Iris pigment epithelial cell (primary cell): ENCODE measurements at regions not wholly inside any gene's neighbourhood (a gene's known extent, or its start where the extent isn't known, plus 50 kb on each side); places are given as distances from the start of the nearest gene placed in this dataset.

Source experiments
- DNase-seq: peaks from one replicate; pipeline ENCODE4 v3.0.0-alpha.2; 2011; ENCODE audit warnings: low read depth

DNA sequence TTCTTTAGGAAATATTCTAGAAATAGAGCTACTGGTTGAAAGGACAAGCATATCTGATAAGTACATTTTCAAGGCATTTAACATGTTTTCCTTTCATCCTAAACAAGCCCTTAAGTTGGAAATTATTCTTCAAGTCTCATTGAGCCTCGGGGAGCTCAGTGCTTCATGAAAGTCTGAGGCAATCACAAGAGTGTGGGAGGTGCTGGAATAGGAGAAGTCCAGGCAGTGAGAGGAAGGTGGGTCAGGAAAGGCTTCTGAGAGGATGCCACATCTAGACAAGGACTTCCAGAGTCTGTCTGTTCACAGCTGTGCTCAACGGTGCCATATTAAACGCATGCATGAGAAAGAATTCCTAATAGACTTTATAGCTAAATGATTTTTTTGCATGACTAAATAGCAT is 69.8 kb downstream of the CD83 start:
- no peak for DNase-seq

DNA sequence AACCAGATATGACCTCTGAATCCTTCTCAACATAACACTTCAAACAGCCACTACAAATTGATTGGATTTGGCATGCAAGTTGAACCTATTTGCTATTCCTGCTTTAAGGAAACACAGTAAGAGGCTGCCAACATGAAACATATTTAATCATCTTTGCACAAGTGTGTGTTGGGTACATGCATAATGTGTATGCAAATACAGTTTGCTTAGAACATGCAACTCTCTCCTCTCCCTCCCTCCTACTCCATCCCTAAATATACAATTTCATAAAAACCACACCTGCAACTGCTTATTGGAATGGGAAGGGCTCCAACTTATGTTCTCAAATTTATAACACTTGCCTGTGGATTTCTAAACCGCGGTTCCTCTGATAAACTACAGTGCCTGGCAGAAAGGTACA is 71.5 kb downstream of the CD83 start:
- no peak for DNase-seq

DNA sequence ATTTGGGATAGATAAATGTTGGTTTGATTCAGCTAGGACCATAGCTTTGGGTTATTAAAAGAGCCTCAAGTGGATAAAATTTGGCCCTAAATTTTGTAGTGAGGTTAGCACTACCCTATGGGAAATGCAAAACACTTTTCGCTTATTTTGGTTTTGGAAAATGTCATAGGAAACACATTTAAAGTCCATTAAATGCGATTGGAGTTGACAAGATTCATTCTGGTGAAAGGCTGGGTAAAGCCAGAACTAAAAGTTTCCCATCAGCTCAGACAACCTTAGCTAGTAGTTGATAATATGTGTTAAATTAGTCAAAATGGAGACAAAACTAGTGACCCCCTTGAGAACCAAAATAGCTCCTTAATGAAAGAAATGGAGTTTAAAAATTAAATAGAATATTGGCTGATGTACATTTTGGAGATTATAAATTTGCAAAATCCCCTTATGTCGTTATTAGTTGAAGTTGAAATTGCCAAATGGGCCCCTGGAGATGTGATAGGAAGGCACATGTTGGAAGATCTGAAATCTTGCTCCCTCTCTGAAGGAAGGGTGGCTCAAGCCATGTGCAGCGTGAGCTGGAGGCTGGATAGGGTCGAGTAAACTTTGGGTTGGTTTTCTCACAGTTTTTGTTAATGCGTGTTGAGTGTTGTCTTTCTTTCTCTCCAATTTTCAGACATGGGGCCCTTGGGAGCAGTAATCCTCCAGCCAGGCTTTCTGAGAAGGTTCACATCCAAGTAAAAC is 72.8 kb downstream of the CD83 start:
- DNase-seq, result no peak

DNA sequence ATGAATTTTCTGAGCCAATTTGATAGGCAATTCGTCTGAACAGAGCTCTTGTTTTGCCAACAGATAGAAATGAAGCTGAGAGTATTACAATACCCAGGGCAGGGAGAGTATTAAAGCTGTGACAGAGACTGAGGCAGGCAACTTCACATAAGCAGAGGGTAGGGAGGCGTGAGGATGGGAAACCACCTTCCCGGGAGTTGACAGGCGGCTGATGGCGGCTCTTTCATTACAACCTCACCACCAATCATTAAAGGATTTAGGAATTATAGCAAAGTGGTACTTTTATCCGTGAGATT is 73.3 kb downstream of the CD83 start:
- DNase-seq, result no peak

DNA sequence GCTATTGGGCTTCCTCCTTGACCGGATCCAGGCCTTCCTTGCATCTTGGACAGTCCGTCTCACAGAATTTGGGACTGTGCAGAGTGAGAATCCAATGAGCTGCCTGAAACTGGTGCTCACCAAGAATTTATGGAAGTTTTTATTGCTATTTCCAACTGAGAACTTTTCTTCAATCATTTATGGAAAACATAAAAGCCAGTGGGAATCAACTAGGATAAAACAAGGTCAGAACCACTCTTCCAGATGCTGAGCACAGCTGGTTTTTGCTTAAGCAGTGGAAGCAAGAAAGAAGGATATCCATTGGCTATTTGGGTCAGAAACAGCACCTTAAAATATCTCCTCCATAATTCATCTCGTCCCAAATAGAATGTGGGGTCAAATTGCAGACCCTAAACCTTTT is 74.2 kb downstream of the CD83 start:
- DNase-seq, result no peak

DNA sequence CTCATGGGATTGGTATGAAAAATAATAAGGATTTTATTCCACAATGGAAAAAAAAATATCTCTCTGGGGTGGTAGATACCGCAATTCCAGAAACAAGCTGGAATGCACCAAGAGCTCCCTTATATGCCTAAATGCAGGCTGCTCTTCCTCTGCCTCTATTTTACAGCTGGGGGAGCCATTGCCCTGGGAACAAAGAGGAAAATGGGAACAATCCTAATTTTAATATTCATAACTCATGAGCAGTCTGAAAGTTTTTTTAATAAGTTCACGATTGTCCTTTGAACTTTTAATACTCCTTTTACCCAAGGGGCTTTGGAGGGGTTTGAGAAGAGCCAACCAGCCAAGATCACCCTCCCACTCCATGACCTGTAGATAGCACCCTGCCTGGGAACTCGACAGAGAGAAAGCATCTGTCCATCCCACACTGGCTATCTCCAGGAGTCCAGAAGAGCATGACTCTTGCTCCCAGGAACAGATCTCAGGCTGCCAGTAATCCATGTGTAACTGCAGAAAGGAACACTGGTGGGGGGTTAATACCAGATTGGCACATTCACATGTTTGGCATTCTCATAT is 74.7 kb downstream of the CD83 start:
- DNase-seq, result no peak

DNA sequence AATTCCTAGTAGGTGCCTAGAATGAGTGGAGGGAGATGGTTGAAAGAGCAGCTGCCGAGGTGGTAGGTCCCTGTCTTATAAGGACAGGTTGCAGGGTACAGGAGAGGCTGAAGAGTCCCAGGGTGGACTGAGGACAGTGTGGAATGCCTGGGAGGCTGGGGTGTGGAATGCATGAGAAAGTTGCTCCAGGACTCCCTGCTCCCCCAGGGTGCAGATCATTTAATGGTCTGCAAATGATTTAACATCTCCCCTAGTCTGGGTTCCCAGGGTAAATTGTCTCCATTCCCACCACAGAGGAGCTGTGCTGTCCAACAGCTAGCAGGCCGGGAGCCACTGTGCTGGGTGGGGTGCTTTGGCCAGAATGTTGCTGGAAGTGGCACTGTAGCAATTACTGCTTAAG is 76.0 kb downstream of the CD83 start:
- DNase-seq, result no peak

DNA sequence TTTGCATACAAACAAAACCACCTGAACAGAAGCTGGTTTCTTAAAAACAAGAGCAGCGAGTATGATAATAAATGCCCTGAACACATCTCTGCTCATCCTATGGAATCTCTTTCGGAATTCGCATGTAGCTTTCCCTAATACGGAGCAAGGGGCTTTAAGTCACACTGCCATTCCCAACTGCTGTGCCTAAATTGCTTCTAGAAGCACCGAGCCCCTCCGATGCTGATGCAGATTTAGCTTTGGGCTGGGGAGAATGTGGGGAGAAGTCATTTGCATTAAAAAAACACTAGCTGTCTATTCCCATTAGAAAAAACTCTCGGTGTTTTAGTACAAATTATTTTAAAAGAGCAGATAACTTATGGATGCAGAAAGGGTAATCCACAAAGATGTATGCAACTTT is 76.9 kb downstream of the CD83 start:
- no peak for DNase-seq

DNA sequence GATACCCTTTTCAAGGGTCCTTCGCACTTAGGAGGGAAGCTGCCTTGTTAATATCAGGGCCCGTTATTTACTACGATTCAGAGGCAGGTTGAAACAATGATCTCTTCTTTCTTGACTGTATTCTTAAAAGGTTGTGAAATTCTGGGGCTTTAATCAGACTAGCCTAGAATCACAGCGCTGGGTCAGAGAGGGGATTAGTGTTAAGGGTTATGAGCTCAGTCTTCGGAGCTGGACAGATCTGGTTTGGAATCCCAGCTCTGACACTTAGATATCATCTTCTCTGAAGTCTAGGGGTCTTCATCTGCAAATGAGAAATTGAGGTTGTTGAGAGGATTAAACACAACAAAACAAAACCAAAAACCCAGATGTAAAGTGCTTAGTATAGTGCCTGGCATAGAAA is 77.4 kb downstream of the CD83 start:
- DNase-seq, result no peak

DNA sequence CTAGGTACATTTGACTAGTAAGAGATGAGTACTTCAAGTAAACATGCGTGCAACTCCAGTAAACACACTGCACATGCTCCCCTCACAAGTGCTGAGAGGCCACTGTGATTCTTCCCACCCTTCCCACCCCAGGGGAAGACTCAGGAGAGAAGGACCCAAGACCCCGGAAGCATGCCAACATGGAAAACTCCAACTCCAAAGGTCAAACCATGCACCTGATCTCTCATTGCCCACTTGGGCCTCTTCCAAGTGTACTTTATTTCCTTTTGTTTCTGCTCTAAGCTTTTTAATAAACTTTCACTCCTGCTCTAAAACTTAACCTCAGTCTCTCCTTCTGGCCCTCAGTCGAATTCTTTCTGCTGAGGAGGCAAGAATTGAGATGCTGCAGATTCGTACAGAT is 78.5 kb downstream of the CD83 start:
- DNase-seq, result no peak

DNA sequence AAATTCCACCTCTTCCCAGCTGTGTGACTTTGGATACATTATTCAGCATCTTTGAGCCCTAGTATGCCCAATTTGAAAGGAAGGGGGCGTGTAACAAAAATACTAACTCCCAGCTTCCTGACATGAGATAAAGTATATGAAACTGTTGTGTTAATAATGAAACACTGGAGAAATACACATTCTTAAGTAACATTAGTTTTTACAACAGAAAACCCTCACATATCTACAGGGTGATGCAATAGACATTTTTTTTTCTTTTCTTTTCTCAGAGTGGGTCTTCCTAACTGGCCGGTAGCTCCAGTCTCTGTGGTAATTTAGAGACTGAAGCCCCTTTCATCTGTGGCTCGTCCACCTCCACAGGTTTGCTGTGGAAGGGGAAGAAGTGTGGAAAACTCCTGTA is 79.5 kb downstream of the CD83 start:
- no peak for DNase-seq

DNA sequence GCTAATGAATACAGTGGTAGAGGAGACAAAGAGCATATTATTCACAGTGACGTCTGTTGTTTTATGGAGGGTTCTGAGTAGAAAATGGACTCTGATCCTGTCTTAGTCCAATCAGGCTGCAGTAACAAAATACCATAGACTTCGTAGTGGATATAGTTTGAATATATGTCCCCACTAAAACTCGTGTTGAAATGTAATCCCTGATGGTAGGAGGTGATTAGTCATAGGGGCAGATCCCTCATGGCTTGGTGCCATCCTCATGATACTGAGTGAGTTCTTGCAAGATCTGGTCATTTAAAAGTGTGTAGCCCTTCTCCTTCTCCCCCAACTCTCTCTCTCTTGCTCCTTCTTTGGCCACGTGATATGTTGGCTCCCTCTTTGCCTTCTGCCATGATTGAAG is 82.5 kb downstream of the CD83 start:
- DNase-seq, result peak; percentile 67

DNA sequence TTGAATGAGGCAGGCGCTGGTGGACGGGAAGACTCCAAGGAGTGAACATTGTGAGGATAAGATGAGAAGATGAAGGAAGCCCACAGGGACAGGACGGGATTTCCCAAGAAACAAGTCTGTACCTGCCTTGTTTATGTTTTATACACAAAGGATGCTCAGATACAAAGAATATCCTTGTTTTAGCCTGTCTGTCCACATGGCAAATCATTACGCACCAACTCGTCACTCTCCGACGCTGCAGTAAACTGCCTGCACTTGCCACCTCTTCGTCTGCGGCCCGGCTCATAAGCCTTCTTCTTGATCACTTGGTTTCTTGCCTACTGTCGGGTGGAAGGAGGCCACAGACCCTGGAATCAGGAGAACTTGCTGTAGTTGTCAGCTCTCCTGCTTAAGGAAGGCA is 85.4 kb downstream of the CD83 start:
- DNase-seq, result no peak

DNA sequence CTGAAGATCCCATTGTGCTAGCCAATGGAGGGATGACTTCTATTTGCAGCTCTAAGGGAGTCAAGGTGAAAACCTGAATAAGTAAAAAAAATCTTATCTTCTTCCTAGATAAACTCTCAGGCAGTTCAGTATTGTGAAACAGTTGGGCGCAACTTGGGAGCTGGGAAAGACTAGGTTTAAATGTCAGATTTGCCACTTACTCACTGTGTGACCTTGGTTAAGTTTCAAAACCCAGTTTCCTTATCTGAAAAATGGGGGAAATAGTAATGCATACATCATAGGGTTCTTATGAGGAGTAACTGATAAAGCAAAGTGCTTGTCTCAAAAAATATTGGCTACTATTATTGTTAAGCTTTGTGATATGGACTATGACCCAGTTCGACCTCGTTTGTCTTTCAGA is 88.8 kb downstream of the CD83 start:
- DNase-seq, result no peak

DNA sequence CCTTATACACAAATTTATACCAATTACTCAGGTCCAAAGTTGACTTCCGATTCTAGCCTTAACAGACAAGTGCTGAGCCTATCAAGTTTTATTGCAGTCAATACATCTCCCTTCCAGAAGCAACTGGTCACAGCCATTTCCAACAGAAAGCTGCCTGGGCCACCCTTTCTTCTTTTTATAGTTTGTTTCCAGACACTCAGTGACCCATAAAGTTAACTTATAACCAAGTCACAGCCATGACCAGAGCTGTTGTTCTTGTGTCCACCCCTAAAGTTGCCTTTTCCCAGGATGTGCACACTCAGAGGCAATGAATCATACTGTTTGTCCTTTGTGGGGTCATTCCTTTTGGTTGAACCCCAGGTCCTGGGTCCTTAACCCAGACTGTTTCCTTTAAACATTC is 89.9 kb downstream of the CD83 start:
- DNase-seq, result no peak

DNA sequence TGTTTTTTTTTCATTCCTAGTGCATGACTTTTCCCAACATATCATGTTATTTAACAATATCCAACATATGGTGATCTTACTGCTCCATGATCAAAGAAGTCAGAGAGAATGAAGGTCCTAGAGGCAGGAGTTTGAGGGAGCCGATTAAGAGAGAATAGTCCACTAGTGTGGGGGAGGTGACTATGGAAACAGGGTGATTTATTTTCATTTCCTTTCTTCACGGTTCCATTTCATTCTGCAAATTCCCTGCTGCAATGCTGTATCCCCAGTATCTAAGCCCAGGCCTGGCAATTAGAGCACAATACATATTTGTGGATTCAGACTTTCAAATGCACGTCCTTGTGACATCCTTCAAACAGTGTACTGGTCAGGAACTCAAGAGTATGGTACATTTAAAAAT is 91.4 kb downstream of the CD83 start:
- DNase-seq, result no peak

DNA sequence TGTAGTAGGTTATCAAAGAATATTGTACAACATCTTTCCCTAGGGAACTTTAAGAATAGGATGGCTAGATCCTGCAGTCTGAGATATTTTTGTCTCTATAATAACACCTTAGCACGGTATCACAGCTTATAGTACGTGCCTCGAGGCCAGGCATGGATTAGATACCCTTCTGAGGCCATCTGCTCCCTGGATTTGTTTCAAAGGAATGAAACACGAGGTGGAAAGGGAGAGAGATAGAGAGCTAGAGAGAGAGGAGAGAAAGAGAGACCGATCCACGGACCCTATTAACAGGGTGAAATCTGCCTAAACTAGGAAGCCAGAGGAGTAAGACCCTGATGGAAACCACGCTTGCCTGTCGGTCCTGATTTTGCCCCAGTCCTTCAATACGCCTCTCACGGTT is 92.5 kb downstream of the CD83 start:
- DNase-seq, result no peak

DNA sequence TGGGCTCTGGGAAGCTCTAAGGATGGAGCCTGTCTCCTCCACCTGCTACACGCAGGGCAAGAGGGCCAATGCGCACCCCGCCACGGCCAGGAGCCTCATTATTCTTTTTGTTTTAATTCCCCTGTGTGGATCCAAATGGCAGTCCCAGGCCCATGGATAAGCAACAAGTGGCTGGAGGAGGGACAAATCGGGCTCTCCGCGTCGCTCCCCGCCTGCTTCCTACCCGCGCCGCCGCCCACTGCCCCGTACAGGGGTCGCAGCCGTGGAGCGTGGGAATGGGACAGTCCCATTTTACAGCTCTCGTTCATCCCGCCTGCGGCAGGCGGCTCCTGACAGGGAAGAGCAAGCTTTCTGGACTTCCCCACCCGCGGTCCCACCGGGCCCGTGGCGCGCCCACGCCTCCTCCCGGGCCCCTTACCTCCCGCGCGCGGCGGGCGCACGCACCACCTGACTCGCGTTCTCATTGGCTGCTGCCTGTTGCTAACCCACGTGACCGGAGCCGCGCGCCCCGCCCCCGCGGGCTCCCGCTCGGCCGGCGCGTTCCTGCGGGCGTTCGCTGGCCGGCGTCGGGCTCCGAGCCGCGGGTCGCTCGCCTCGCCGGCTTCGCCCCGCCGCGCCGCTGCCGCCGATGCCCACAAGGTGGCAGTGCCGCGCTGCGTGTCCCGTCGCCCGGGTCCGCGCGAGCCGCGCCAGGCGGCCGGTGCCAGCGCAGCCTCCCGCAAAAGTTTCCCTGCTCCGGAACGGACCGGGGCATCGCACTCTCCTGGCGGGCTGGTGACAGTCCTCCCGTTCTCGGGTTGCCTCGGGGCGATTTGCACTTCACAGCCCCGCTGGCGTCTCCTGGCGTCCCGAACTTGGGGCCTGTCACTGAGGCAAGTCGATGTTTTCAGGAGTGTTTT is 93.3 kb downstream of the CD83 start:
- peak; percentile 85 for DNase-seq

DNA sequence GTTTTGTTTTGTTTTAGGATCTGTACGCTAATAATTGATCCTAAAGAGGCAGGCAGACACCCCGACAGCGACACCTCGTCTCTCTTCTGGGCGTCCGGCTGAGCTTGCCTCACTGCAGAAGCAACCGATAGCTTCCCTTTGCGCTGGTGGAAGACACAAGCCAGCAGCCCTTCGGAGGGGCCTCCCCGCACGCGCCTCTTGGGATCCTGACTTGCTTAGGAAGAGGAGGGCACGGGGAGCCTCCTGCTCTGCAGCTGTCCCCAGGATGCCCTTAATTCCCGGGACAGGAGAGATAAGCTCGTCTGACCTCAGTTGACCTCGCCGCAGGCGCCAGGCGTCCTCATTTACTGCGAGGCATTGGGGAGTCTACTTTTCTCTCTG is 94.0 kb downstream of the CD83 start:
- DNase-seq, result peak; percentile 34

DNA sequence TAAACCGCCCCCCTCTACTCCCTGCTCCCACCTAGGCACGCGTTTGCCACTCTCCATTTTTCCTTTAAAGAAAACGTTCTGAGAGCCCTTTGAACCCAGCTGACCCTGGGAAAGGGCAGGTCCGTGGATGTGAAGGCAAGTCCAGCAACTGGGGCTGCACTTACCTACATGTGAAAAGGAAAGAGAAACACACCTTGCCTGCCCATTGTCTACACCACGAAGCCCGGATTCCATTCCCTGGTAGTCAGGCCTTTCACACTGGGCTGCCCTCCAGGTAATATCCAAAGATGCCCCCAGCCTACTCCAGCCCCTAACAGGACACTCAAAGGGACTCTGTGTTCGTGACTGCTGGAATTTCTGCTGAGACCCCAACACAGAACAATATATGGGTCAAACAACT is 94.4 kb downstream of the CD83 start:
- DNase-seq, result no peak

DNA sequence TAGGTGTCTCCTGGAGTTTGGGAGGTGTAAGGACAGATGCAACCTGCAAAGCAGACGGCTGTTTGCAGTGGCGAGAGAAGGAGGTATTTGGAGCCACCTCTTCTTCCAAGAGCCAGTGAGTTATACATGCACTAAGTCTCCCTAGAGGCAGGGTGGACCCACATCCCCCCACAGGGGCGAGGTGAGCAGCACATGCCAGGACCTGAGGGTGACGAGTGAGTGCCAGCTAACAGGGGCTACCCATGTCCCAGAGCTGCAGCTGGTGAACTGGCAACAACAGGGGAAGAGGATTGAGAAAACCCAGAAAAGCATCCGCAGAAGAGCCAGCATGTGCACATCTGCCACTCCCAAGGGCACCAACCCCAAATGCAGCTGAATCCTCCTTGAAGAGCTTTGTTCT is 95.1 kb downstream of the CD83 start:
- no peak for DNase-seq

DNA sequence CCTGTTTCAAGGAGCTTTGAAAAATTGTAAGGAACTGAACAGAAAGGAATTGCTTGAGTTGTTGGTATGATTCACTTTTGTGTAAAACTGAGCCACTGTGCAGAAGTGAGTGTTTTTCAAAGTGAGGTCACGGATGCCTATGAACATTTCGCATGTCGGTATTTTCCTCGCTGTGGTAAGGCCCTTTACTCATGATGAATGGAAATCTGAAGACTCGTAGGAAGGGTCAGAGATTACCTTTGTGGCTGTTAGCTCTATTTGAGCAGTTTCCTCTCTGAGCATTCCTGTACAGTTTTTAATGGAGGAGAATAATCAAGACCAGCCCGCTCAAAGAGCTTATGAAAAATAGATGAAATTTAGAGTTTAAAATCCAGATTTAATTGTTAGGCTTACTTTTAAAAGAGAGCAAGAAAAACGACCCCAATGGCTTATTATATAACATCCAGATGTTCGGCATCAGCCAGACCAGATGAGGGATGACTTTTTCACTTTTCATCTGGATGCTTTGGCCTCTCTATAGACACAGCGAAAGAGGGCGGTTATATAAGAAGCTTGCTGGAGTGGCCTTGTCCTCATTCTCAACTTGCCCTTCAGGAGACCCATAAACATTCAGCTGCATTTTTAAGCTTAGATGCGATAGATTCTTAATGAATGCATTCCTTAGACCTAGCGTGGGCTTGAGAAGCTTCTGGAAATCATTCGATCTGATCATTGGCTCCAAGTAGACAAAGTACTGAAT is 99.5 kb downstream of the CD83 start:
- peak; percentile 35 for DNase-seq
